GM23248 (cell line): ENCODE measurements at regions not wholly inside any gene's neighbourhood (a gene's known extent, or its start where the extent isn't known, plus 50 kb on each side); places are given as distances from the start of the nearest gene placed in this dataset.

Experiments used
- DNase-seq: peaks from one replicate; pipeline ENCODE4 v3.0.0-alpha.2; 2015
- H2AFZ ChIP-seq: fragments of 200-600 bp; sonication (generic); 2 replicates; pipeline ENCODE4 v1.6.1; 2016; ENCODE audit warnings: antibody characterized with exemption
- H3F3A ChIP-seq: fragments of 200-600 bp; sonication (generic); 2 replicates; pipeline ENCODE4 v1.6.1; 2016; ENCODE audit warnings: mild to moderate bottlenecking, antibody characterized with exemption, mixed run types; ENCODE audit not compliant: insufficient read depth
- H3K27ac ChIP-seq: fragments of 200-600 bp; sonication (generic); 2 replicates; pipeline ENCODE4 v1.5.1; 2016; ENCODE audit warnings: mild to moderate bottlenecking
- H3K27me3 ChIP-seq: fragments of 200-600 bp; sonication (generic); replicated peaks from 2 replicates; pipeline ENCODE4 v1.6.1; 2016; ENCODE audit warnings: mild to moderate bottlenecking; ENCODE audit not compliant: insufficient read depth
- H3K36me3 ChIP-seq: fragments of 200-600 bp; sonication (generic); 2 replicates; pipeline ENCODE4 v1.6.1; 2016; ENCODE audit warnings: low read depth, mild to moderate bottlenecking
- H3K4me1 ChIP-seq: fragments of 200-600 bp; sonication (generic); 2 replicates; pipeline ENCODE4 v1.6.1; 2016; ENCODE audit warnings: mild to moderate bottlenecking; ENCODE audit not compliant: insufficient read depth
- H3K4me2 ChIP-seq: fragments of 200-600 bp; sonication (generic); one replicate; pipeline ENCODE4 v1.6.1; 2016; ENCODE audit warnings: mild to moderate bottlenecking; ENCODE audit not compliant: unreplicated experiment
- H3K4me3 ChIP-seq: fragments of 200-600 bp; sonication (generic); 2 replicates; pipeline ENCODE4 v1.5.1; 2016; ENCODE audit warnings: mild to moderate bottlenecking
- H3K79me2 ChIP-seq: fragments of 200-600 bp; sonication (generic); 2 replicates; pipeline ENCODE4 v1.6.1; 2016; ENCODE audit warnings: mild to moderate bottlenecking; ENCODE audit not compliant: insufficient read depth
- H3K9ac ChIP-seq: fragments of 200-600 bp; sonication (generic); 2 replicates; pipeline ENCODE4 v1.6.1; 2016; ENCODE audit warnings: mild to moderate bottlenecking
- H3K9me2 ChIP-seq: fragments of 200-600 bp; sonication (generic); 2 replicates; pipeline ENCODE4 v1.6.1; 2016; ENCODE audit warnings: mixed run types, mild to moderate bottlenecking, moderate library complexity; ENCODE audit not compliant: insufficient read depth
- H3K9me3 ChIP-seq: fragments of 200-600 bp; sonication (generic); one replicate; pipeline ENCODE4 v1.6.1; 2017; ENCODE audit warnings: low read depth
- H4K20me1 ChIP-seq: fragments of 200-600 bp; sonication (generic); 2 replicates; pipeline ENCODE4 v1.6.0; 2016; ENCODE audit not compliant: insufficient read depth
- EZH2 ChIP-seq: fragments of 200-600 bp; sonication (generic); IDR thresholded peaks from 2 replicates; pipeline ENCODE4 v1.6.1; 2018; ENCODE audit warnings: antibody characterized with exemption, mild to moderate bottlenecking; ENCODE audit not compliant: insufficient read depth, poor library complexity, severe bottlenecking
- EZH2phosphoT487 ChIP-seq: fragments of 200-600 bp; sonication (generic); IDR thresholded peaks from 2 replicates; pipeline ENCODE4 v1.6.1; 2018; ENCODE audit warnings: antibody characterized with exemption, moderate library complexity, mild to moderate bottlenecking, low read depth; ENCODE audit not compliant: insufficient read depth
- WGBS, 2 experiments: methylation state at CpG; one replicate each; pipeline ENCODE4 v1.1.6; 2015 to 2017; ENCODE audit warnings: low lambda C conversion rate in 2 of 2, low coverage in 1 of 2; ENCODE audit errors: missing lambda C conversion rate in 2 of 2; 5-methylcytosine and 5-hydroxymethylcytosine counted together
- in situ Hi-C: fragments of 300-500 bp; cut with MboI; formaldehyde crosslinking; loops from 2 replicates; pipeline ENCODE4 v1.15.0; 2020

DNA sequence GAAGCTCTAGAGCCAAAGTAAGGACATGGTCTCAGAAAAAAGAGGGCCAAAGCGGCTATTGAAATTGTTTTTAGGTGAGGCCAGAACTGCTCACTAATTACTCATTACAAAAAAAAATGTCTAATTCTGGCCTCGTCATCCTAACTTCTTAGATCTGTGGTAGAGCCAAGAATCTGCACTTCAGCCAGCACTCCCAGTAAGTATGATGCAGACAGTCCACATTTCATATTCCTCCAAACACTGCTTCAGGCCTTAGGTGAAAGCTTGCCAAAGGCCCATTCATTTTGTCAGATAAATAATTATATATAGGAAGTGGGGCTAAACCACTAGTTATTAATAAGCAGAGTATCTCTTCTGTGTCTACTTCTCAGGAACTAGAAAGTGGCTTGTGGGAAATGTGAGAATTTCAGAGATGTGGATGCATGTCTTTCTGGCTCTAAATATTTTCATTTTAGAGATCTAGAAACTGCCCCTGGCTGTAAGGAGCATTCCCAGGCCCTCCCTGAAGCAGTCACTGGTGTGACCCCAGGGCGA is 554.0 kb downstream of the TLE4 start:
- Histone ChIP-seq H3K9me3 (no peaks in the 10 kb centered on the region), H4K20me1 (no peaks in the 10 kb centered on the region), H3K9me2 (no peaks in the 10 kb centered on the region), H3K79me2 (no peaks in the 10 kb centered on the region), H3K27me3 (no peaks in the 10 kb centered on the region), H3K4me1 (no peaks in the 10 kb centered on the region), H3F3A (no peaks in the 10 kb centered on the region), H3K9ac (no peak overlapping the region), H3K4me3 (no peak overlapping the region), H2AFZ (no peak overlapping the region), H3K36me3 (no peaks in the 10 kb centered on the region), H3K4me2 (no peak overlapping the region), H3K27ac (no peak overlapping the region)
- no peak for TF ChIP-seq EZH2phosphoT487
- no peak for TF ChIP-seq EZH2
- WGBS, 2 experiments = 30 to 40% methylated on average over 3 of the region's 3 CpGs
- in situ Hi-C loops = no loop called here
- DNase-seq = no peak

DNA sequence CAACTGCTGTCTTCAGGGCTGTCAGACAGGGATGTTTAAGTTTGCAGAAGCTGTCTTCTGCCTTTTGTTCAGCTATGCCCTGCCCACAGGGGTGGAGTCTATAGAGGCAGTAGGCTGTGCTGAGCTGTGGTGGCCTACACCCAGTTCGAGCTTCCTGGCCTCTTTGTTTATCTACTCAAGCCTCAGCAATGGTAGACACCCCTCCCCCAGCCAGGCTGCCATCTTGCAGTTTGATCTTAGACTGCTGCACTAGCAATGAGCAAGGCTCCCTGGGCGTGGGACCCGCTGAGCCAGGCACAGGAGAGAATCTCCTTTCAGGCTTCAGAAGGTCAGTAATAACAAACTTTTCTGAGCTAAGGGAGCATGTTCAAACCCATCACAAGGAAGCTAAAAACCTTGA is 545.3 kb downstream of the TLE4 start:
- Histone ChIP-seq H3K27me3 (no peaks in the 10 kb centered on the region), H3K4me3 (no peak overlapping the region), H3K9me2 (no peaks in the 10 kb centered on the region), H3K79me2 (no peaks in the 10 kb centered on the region), H3K9me3 (no peaks in the 10 kb centered on the region), H3F3A (no peaks in the 10 kb centered on the region), H3K36me3 (no peaks in the 10 kb centered on the region), H2AFZ (no peak overlapping the region), H3K4me2 (no peak overlapping the region), H3K4me1 (no peaks in the 10 kb centered on the region), H3K27ac (no peak overlapping the region), H3K9ac (no peak overlapping the region), H4K20me1 (no peaks in the 10 kb centered on the region)
- in situ Hi-C loops = no loop called here
- no peak for TF ChIP-seq EZH2phosphoT487
- TF ChIP-seq EZH2 = no peak
- DNase-seq = no peak
- WGBS, 2 experiments = 9 to 18% methylated on average over 3 of the region's 3 CpGs

DNA sequence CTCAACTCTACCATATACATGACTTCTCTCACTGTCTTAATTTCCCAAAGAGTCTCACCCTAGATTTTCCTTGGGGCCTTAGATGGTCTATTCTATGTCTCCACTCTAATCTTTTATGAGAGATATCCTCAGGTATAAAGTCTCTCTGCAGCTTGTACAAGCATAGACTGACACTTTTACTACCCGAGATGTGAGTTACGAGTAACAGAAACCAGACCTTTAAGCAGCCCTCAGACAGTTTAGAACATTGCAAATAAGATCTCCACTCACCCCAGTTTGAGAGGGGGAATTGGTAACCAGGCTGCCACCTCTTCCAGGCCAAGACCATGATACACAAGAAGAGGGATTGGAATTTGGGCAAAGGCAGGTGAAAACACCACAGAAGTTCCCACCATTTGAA is 542.5 kb downstream of the TLE4 start:
- H3K4me2 ChIP-seq = no peak overlapping the region
- H3K4me3 ChIP-seq = no peak overlapping the region
- no peak for DNase-seq
- no peaks in the 10 kb centered on the region for H3K9me2 ChIP-seq
- no peak overlapping the region for H3K9ac ChIP-seq
- no peaks in the 10 kb centered on the region for H3K4me1 ChIP-seq
- H3K27ac ChIP-seq = no peak overlapping the region
- TF ChIP-seq EZH2 (no peak), EZH2phosphoT487 (no peak)
- H3K27me3 ChIP-seq = no peaks in the 10 kb centered on the region
- H3F3A ChIP-seq = no peaks in the 10 kb centered on the region
- in situ Hi-C loops = no loop called here
- no peaks in the 10 kb centered on the region for H3K36me3 ChIP-seq
- 63 to 66% methylated on average over 2 of the region's 2 CpGs for WGBS, 2 experiments
- no peaks in the 10 kb centered on the region for H3K9me3 ChIP-seq
- H4K20me1 ChIP-seq = no peaks in the 10 kb centered on the region
- H2AFZ ChIP-seq = no peak overlapping the region
- H3K79me2 ChIP-seq = no peaks in the 10 kb centered on the region

DNA sequence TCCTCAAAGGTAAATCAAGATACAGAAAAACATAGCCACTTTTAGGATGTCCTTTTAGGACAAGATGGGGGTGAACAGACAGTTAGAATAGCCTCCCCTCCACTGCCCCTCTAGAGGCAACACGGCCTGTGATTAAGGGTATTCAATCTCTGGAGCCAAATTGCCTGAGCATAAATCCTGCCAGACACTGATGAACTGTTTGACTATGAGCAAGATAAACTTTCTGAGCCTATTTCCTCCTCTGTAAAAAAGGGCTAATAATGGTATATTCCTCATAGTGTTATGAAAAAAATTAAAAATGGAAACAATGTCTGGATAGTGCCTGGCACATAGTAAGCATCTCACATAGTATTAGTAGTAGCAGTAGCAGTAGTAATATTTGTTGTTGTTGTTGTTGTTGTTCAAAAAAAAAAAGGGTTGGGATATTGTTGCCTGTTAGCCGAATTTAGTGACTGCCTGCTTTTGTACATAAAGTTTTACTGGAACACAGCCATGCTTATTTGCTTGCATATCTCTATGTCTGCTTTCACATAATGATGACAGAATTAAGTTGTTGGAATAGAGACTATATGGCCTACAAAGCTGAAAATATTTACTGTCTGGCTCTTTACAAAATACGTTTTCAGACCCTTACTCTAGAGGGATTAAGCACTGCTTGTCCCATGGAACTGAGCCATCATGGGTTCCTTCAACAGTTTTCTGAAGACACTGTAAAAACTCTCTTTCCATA is 536.3 kb downstream of the TLE4 start:
- no peaks in the 10 kb centered on the region for H4K20me1 ChIP-seq
- no peaks in the 10 kb centered on the region for H3K79me2 ChIP-seq
- H3K9me3 ChIP-seq = no peaks in the 10 kb centered on the region
- 4 to 5% methylated on average over 3 of the region's 3 CpGs for WGBS, 2 experiments
- no peaks in the 10 kb centered on the region for H3K9me2 ChIP-seq
- H3K4me2 ChIP-seq = no peak overlapping the region
- H3K27ac ChIP-seq = no peak overlapping the region
- no peaks in the 10 kb centered on the region for H3K27me3 ChIP-seq
- H3K9ac ChIP-seq = no peak overlapping the region
- TF ChIP-seq EZH2phosphoT487 = no peak
- no peak for TF ChIP-seq EZH2
- in situ Hi-C loops = no loop called here
- H3F3A ChIP-seq = no peaks in the 10 kb centered on the region
- H3K36me3 ChIP-seq = no peaks in the 10 kb centered on the region
- H3K4me1 ChIP-seq = no peaks in the 10 kb centered on the region
- DNase-seq = no peak
- no peak overlapping the region for H2AFZ ChIP-seq
- no peak overlapping the region for H3K4me3 ChIP-seq
